ENCODE measurements at regions not wholly inside any gene's neighbourhood (a gene's known extent, or its start where the extent isn't known, plus 50 kb on each side); places are given as distances from the start of the nearest gene placed in this dataset.

GRCh38 chr12:88947486-88948043, 367.3 kb upstream of the KITLG start:
- no peak for DNase-seq (ENCODE audit: low read depth, low spot score)

DNA sequence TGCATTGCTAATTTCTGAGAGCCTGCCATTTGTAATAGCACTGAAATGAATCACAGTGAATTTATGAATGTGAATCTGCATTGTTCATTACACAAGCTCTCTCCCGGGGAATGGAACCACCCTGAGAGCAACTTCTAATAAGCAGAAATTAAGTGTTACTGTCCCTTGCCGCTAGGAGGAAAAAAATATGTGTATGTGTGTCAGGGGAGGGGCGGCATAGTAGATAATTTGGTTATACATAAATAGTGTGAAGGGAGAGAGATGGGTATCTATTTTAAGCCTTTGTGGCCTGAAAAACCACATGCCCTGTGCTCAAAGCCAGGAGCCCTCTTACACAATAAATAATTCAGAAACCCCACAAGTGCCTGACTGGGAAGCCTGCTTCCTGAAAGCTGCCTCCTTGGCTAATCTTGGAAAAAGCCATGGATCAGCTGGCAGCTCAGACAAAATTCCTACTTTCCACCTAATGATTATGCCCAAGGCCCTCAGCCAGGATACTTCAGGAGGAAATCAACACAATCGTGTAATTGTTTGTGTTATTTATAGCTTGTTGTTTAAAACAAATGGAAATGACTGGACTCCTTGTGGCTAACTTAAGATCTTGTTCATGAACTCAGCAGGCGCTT, 366.2 kb upstream of the KITLG start:
- DNase-seq (ENCODE audit: low read depth, low spot score) = no peak

DNA sequence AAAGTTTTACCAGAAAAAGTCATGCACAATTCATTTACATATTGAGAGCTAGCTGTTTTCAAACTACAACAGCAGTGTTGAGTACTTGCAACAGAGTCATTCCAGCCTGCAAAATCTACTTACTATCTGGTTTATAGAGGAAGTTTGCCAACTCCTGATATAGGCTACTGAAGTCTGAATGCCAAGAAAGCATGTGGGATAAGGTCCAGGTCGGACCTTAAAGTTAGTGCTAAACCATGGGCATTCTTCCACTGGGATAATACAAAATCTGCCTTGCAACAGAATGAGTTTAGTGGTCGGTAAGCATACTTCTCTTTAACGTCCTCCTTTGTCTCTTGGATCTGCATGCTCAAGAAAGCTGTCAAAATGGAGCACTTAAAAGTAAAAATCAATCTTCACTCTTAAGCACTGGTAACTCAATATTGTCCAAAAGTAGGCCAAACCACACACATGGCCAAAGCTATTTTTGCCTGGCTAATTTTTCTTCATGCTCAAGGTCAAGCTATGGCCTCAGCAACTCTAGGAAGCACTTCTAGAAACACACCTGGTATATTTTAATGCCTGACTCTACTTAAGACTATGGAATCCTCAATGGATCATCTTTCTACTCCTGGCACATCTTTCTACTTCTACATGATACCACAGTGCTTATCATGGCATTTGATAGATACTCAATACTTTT, 364.9 kb upstream of the KITLG start:
- no peak for DNase-seq (ENCODE audit: low read depth, low spot score)

DNA sequence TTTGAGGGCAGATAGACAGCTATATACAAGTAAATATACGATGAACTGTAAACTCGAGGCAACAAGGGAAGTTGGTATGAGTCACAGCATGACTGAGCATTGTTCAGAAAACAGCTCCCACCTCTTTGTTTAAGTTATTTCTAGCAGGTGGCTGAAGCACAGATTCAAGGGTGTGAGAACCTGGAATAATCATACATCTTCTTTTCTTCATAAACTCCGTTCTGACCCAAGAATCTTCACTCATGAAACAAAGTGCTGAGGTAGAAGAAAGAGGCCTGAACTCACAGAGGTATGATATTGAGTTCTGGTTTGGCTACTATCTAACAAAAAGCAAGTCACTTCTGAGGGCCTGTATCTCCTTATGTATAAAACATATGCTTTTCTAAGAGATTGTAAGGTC, 364.1 kb upstream of the KITLG start:
- no peak for DNase-seq (ENCODE audit: low read depth, low spot score)

GRCh38 chr12:88940854-88941253, 360.6 kb upstream of the KITLG start:
- no peak for DNase-seq (ENCODE audit: low read depth, low spot score)

DNA sequence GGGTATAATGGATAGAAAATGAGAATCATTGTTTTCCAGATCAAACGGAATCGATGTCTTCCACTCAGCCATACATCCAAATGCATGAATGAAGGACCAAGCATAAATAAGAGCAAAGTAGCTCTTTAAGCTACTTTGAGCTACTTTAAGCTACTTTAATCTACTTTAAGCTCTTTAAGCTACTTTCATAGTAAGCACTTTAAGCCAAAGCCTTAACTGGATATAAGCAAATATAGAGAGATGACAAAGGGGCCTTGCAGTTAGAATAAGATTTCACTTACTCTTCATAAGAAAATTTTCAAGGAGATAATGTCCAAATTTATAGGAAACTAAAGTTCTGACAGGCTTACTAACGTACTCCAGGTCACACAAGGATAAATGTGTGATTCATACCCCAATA, 355.6 kb upstream of the KITLG start:
- no peak for DNase-seq (ENCODE audit: low read depth, low spot score)

DNA sequence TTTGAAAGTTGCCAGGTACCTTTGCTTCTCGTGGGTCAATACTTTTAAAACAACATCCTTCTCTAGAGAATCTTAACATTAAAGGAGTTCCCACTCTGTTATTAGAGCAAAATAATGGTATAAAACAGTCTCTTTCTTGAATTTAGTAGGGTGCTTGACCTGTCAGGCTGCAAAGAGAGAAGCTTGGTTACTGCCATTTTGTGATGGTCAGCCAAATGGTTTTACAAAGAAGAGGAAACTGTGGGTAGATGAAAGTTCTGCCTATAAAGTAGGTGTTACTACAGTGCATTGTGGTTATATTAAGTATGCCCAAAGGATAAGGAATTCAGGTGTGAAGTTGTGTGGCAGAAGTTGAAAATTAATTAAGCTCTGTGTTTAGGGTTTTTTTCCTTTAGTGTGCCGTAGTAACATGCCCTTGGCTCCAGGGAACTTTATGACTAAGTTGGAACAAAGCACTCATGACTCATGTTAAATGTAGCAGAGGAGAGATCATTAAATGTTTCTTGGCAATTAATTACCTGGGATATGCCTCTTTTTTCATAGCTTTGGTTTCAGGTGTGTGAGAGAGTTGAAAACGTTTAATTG, 354.0 kb upstream of the KITLG start:
- no peak for DNase-seq (ENCODE audit: low read depth, low spot score)

GRCh38 chr12:88932457-88932856, 352.2 kb upstream of the KITLG start:
- DNase-seq (ENCODE audit: low read depth, low spot score) = no peak

DNA sequence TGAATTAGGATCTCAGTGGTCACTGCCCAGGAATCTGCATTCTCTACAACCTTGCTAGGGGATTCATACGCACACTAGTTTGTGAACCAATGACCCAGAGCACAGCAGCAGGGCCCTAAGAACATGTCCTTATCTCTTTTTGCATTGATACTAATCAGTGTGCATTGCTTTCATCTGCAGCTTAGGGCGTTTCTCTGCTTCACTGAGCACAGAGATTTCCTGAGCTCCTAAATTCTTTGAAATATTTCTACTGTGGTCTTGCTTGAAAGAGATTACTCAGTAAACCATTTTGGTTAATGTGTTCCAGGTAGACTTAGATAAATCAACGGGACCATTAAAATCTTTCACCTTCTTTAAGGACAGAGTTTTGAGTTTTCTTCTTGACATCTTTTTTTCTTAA, 351.3 kb upstream of the KITLG start:
- DNase-seq (ENCODE audit: low read depth, low spot score) = no peak

DNA sequence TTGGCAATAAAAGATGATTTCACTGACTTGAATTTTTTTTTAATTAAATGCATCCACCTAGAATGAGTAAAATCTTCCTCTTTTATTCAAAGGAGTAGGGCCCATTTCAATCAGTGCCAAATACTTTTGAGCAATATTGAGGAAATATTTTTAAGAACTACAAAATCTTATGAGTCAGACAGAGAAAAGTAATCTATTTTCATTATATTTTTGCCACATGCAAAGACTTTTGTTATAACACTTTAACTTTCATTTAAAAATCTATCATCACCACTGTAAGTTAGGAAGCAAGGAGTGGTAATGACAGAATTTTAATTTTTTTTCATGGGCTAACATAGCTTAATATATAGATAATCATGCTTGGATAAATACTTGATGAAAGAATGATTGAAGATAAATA, 345.2 kb upstream of the KITLG start:
- DNase-seq (ENCODE audit: low read depth, low spot score) = no peak

GRCh38 chr12:88924162-88924561, 343.9 kb upstream of the KITLG start:
- DNase-seq (ENCODE audit: low read depth, low spot score) = no peak

- no peak for DNase-seq (ENCODE audit: low read depth, low spot score)
These were observed 343.4 kb upstream of the KITLG start for GRCh38 chr12:88923631-88924030.

GRCh38 chr12:88922816-88923215, 342.5 kb upstream of the KITLG start:
- DNase-seq (ENCODE audit: low read depth, low spot score) = no peak

DNA sequence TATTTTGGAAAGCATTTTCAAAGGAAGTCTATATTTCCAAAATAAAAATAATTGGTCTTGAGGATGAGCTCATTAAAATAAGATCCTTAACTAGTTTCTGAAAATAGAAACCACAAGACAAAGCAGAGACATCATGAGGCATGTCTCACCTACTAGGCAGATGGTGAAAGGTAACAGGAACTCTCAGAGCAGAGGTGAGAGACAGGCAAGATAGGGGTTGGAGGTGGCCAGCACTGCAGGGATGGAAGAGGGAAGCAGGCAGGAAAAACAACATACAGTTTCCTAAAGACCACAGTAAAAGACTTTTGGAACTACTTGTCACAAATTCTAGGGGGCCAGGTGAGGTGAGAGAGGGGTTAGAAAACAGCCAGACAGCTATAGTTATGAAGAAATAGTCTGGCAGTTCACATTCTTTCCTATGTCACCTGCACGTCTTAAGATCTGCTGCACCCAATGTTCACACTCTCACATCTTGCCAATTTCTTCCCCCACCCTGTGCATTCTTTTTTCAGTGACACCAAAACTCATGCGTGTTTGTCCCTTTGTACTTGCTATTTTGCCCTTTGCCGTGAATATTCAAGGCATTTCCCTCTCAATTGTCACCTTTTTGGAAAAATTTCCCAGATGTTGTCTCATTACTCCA, 341.7 kb upstream of the KITLG start:
- DNase-seq (ENCODE audit: low read depth, low spot score) = no peak

DNA sequence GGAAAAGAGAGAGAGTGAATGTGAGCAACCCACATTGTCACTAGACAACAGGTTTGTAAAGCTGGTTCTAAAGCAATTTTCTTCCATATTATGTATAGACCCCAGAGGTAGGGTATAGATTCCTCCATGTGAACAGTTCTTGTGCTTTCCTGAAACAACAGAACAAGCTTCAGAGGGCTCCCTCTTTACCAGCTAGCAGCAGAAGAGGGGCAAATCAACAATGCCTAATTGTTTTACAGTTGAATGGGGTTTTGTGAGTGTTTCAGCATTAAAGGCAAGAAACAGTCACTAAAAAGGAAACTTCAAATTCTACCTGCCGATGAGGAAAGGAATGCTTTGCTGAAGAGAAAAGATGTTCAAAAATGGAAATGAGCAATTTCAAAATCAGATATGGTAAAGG, 341.2 kb upstream of the KITLG start:
- no peak for DNase-seq (ENCODE audit: low read depth, low spot score)

- DNase-seq (ENCODE audit: low read depth, low spot score) = no peak
These were observed 337.9 kb upstream of the KITLG start for GRCh38 chr12:88918161-88918560.

DNA sequence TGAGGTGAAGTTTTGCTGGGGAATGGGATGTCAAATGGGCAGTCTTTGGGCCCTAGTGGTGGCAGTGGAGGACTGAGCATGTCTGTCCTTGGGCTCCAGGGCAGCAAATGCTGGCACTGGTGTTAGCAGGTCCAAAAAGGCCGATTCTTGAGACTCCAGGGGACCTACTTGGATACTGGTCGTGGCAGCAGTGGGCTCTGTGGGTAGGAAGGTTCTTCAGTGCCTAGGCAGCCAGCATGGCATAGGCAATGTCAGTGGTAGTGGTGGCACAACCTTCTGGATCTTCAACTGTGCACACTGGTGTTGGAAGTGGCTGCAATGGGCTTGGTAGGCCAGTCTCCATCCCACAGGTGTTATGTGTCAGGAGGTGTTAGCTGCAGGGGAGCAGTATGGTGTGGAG, 334.7 kb upstream of the KITLG start:
- no peak for DNase-seq (ENCODE audit: low read depth, low spot score)

DNA sequence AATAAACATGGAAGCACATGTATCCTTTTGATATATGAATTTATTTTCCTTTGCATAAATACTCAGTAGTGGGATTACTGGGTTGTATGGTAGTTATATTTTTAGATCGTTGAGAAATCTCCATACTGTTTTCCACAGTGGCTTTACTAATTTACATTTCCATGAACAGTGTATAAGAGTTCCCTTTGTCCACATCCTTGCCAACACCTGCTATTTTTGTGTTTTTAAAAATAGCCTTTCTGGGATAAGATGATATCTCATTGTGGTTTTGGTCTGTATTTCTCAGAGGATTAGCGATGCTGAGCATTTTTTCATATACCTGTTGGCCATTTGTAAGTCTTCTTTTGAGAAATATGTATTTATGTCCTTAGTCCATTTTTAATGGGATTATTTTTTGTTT, 329.2 kb upstream of the KITLG start:
- DNase-seq (ENCODE audit: low read depth, low spot score) = no peak

- DNase-seq (ENCODE audit: low read depth, low spot score) = no peak
These were observed 328.1 kb upstream of the KITLG start for GRCh38 chr12:88908345-88908744.

DNA sequence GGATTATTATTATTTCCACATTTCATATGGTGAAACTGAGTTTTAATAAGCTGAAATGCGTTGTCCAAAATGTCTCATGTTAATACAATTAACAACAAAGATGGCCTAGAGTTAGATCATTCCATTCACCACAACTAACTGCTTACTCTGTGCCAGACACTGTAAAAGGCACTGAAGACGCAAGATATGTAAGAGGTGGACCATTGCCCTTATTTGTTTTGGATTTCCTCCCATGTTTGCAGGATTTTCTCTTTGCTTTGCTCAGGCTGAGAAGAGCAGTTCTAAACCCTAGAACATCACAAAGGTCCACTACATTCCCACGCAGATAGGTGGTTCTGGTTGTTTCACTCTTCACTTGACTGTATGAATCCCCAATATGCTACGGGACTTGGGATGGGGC, 324.4 kb upstream of the KITLG start:
- no peak for DNase-seq (ENCODE audit: low read depth, low spot score)

- no peak for DNase-seq (ENCODE audit: low read depth, low spot score)
These were observed 323.1 kb upstream of the KITLG start for GRCh38 chr12:88903333-88903732.

- no peak for DNase-seq (ENCODE audit: low read depth, low spot score)
These were observed 317.5 kb upstream of the KITLG start for GRCh38 chr12:88897723-88898122.

GRCh38 chr12:88896958-88897357, 316.7 kb upstream of the KITLG start:
- no peak for DNase-seq (ENCODE audit: low read depth, low spot score)

Measured in activated naive CD8-positive, alpha-beta T cell treated with anti-CD3 and anti-CD28 coated beads, Interleukin-2, amount 50 U/mL, for 16 hours (primary cell).